ENCODE measurements at regions not wholly inside any gene's neighbourhood (a gene's known extent, or its start where the extent isn't known, plus 50 kb on each side); places are given as distances from the start of the nearest gene placed in this dataset.
"Not testable (repeated sequence)": the region's sequence is repeated elsewhere in the genome, so short reads cannot be mapped to it uniquely, and the experiment has no call there.

- no peak for DNase-seq
Observed at GRCh38 chr2:215576572-215576971, 140.7 kb upstream of the FN1 start.

- no peak for DNase-seq
Observed at GRCh38 chr2:215573496-215573895, 137.6 kb upstream of the FN1 start.

GRCh38 chr2:215572341-215572848 is 136.5 kb upstream of the FN1 start:
- no peak for DNase-seq

- DNase-seq = no peak
Observed at GRCh38 chr2:215571689-215572088, 135.8 kb upstream of the FN1 start.

GRCh38 chr2:215567504-215567903 is 131.6 kb upstream of the FN1 start:
- no peak for DNase-seq

GRCh38 chr2:215565897-215566296 is 130.0 kb upstream of the FN1 start:
- no peak for DNase-seq

- no peak for DNase-seq
Observed at GRCh38 chr2:215557701-215558100, 121.8 kb upstream of the FN1 start.

- no peak for DNase-seq
Observed at GRCh38 chr2:215556979-215557378, 121.1 kb upstream of the FN1 start.

- DNase-seq = no peak
Observed at GRCh38 chr2:215554689-215555498, 119.0 kb upstream of the FN1 start.

GRCh38 chr2:215553946-215554345 is 118.1 kb upstream of the FN1 start:
- no peak for DNase-seq

GRCh38 chr2:215552144-215552580 is 116.3 kb upstream of the FN1 start:
- no peak for DNase-seq

- no peak for DNase-seq
Observed at GRCh38 chr2:215550331-215550730, 114.5 kb upstream of the FN1 start.

- no peak for DNase-seq
Observed at GRCh38 chr2:215548714-215549113, 112.8 kb upstream of the FN1 start.

GRCh38 chr2:215542690-215543089 is 106.8 kb upstream of the FN1 start:
- DNase-seq = no peak

GRCh38 chr2:215540658-215541057 is 104.8 kb upstream of the FN1 start:
- no peak for DNase-seq

- DNase-seq = no peak
Observed at GRCh38 chr2:215537611-215538010, 101.7 kb upstream of the FN1 start.

GRCh38 chr2:215536510-215536909 is 100.6 kb upstream of the FN1 start:
- DNase-seq = no peak

GRCh38 chr2:215535741-215536140 is 99.9 kb upstream of the FN1 start:
- DNase-seq = no peak

- DNase-seq = no peak
Observed at GRCh38 chr2:215535125-215535668, 99.3 kb upstream of the FN1 start.

- DNase-seq = not testable (repeated sequence)
Observed at GRCh38 chr2:215533716-215534115, 97.8 kb upstream of the FN1 start.

GRCh38 chr2:215532844-215533243 is 97.0 kb upstream of the FN1 start:
- DNase-seq = no peak

- no peak for DNase-seq
Observed at GRCh38 chr2:215531284-215531683, 95.4 kb upstream of the FN1 start.

- no peak for DNase-seq
Observed at GRCh38 chr2:215530191-215530968, 94.5 kb upstream of the FN1 start.

- no peak for DNase-seq
Observed at GRCh38 chr2:215529271-215529670, 93.4 kb upstream of the FN1 start.

Measured in stimulated activated CD4-positive, alpha-beta T cell treated with anti-CD3 and anti-CD28 coated beads, Interleukin-1b, Interleukin-23, amount 100 ng/mL, for 48 hours (primary cell).